ENCODE measurements at regions not wholly inside any gene's neighbourhood (a gene's known extent, or its start where the extent isn't known, plus 50 kb on each side); places are given as distances from the start of the nearest gene placed in this dataset.

DNA sequence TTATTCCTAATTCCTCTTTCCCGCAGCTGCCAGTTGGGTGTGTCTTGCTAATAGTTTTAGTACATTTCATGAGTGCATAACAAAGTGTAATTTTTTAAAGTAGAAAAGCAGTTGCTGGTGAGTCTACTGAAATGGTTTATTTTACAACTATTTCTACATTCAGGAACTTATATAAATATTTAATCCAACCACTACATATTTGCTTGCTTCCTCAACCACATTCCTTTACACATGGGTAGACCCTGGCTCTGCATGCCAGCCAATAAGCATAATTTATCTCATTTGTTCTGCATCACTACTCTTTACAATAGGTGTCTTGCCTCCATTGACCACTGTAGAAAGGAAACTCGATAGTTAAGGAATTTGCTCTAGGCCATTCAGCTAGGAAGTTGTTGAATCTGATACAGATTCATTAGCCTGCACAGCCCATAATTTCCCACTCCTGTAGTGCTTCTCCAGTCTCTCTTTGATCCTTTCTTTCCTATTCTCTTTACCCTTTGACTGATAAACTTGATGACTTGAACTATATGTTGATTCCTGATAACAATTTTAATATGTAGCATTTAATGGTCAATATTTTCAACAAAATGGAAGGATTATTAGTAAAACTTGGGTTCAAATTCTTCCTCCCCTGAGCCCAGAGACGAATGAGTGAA, 342.5 kb upstream of the ACTBL2 start:
- no peak for DNase-seq

DNA sequence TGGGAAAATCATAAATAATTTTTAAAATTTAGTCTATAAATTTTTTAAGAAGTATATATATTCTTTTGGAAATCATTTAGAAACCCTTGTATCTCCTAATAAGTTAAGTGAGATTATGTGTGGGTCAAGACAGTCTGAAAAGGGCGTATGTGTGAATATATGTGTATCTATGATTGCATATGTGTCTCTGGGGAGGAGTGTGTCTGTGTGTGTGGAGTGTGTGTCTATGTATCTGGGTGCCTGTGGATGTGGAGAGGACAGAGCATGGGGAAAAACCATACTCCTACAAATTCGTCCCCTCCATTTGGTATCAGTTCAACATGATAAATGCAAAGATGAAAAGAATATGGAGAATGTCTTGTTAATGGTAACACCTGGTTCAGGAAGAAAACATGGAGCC, 342.0 kb upstream of the ACTBL2 start:
- no peak for DNase-seq

DNA sequence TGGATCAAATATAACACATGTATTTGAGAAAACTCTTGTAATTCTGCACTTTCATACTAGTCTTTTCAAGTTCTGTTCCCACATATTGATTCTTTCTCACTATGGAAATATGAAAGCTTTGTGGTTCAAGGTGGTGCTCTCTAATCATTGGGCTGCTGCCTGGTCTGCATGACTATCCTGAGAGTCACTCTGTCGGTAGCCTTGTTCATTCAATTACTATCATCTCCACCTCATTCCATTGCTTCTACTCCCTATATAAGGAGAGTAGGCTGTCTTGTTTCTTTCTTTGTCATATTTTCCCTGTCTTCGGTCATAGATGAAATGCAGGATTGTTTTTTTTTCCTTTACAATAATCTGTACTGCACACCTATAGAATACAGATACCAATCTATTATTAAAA, 341.4 kb upstream of the ACTBL2 start:
- DNase-seq = no peak

DNA sequence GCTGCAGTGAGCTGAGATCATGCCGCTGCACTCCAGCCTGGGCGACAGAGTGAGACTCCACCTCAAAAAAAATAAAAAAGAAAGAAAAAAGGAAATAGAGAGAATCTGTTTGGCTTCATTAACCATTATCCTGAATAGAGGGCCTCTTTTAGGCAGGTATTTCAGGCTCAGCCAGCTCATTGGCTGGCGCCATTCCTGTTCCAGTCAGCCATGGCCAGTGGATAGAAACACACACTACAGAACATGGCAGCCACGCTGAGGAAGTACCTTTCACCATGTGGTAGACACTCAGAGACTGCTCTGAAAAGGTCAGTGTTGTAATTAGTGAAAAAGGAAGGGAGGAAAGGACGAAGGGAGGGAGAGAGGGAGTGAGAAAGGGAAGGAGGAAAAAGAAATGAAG, 340.0 kb upstream of the ACTBL2 start:
- DNase-seq = no peak

DNA sequence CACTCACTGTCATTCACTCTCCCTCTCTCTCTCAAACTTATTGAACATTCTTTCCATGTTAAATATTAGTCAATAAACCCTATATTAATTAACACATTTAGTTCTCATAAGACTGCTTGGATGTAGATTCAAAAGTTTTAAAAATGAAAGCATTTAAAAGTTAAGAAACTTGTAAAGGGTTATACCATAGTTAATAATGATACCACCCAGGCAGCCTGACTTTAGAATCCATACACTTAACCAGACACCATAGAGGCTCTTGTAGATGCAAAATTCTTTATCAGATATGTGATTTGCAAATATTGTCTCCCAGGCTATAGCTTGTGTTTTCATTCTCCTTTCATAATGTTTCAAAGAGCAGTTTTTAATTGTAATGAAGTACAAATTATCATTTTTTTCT, 335.8 kb upstream of the ACTBL2 start:
- no peak for DNase-seq

DNA sequence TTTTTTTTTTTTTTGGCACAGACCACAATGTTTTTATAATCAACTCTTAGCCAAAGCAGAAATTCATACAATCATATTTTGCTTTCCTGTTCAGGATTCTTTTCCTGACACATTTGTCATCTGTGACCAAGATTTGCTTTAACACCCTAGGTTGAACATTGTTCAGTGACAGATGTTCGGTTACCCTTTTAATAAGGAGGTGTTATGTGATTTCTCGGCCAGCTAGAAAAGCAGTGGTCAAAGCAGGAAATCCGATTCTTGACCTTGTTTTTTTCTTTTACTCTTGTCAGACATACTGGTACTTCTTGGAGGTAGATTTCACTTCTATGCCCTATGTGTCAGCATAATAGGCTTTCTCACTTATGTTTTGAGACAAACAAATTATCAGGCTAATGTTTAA, 335.3 kb upstream of the ACTBL2 start:
- no peak for DNase-seq

DNA sequence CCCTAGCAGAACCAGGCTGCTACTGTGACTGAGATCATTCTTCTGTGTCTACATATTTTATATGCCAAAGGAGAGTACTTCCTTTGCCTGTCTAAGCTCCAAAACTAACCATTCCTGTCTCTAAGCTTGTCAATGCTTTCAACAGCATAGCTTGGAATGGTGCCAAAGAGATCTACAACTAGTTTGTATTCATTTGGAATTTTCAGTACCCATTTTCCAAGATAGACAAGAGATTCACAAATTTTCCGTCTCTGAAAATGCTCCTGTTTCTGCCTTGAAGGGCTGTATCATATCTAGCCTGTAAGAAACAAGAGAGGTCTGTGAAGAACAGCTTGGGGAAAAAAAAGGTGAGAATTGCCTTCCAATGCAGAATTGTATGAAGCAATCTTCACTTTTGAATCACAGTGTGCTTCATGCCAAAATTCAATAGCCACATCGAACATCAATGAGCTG, 334.4 kb upstream of the ACTBL2 start:
- DNase-seq = no peak

DNA sequence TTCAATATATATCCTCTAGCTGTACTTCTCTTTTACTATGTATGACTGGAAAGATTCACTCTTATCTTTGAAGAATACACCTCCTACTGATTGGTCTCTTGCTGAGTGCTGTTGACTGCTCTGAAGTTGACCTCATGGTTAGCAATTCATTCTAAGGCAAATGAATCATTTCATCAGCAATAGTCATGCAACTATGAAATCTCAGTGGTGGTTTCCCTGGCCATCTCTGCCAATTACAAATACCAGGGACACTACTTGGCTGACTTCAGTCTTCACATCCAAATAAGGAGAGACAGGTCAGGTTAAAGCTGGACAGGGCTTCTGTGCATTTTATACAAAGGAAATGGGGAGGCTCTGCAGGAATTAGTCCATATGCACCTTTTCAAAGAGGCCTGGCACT, 333.5 kb upstream of the ACTBL2 start:
- DNase-seq = no peak

DNA sequence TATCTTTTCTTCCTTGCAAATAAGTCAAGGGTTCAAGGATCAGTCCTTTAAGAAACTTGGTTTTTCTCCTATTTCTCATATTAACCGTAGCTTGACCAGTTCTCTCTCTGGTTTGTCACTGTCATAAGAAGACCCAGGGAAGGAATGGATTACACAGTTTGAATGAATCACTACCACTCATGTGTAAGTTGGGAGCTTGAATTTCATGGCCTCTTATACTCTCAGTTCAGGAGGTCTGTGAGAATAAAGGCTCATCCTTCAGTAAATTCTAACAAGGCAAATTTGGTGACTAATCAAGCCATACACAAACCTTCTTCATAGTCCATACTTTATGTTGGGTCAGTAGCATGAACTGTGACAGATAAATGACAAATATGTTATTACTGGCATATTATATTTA, 323.1 kb upstream of the ACTBL2 start:
- DNase-seq = no peak

DNA sequence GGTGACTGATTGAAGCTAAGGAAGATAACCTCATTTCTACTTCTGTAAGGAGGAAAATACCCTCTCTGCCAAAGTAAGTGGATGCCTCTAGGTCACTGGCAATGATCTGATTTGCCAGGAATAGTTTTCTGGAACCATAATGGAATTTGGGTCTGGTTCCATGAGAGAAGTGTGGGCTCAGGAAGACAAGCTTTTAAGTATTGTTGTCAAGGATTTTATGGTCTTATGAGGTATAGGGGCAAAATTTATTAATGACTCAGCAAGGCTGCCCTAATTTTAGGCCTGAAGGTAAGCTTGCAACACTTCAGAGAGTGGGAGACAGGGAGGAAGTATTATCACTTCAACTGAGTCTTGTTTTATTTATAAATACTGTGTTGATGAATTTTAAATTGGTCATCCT, 322.6 kb upstream of the ACTBL2 start:
- DNase-seq = no peak

DNA sequence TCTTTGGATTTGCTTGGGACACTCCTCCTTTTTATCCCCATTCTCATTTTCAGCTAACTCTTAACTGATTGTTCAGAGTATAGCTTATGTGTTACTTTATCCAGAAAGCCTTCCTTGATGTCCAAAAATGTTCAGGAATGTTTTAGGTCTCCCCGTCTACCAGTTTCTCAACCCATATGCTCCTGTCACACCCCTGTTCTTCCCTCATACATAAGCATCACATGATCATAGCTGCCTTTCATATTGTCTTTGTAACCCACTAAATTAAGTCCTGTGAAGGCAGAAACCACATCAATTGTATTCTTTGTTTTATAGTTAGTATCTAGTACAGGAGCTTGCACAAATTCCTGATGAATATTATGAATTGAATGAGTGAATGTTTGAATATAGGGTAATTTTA, 321.9 kb upstream of the ACTBL2 start:
- DNase-seq = no peak

DNA sequence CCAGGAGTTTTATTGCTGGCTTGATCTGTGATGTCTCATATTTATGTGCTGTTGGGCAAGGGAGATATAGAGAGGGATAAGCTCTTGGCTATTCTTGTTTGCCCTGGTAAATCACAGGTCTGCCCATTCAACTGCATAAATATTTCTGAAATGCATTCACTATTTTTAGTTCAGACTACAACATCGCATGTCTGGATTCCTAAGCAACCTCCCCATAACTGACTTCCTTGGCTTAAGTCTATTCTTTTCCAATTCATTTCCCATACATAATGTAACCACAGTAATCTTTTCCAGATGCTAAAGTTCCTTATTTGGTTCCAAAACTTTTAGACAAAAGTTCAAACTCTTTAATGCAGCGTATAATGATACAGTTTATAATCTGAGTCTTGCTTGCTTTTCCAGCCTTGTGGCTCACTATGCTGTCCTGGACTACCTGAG, 321.4 kb upstream of the ACTBL2 start:
- no peak for DNase-seq

DNA sequence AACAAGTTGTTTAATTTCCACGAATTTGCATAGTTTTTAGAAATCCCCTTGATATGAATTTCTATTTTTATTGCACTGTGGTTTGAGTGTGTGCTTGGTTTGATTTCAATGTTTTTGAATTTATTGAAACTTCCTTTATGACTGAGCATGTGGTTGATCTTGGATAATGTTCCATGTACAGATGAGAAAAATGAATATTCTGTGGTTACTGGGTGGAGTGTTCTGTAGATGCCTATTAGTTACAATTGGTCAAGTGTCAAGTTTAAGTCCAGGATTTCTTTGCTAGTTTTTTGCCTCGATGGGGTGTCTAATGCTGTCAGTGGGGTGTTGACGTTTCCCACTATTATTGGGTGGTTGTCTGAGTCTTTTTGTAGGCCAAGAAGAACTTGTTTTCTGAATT, 319.5 kb upstream of the ACTBL2 start:
- no peak for DNase-seq

DNA sequence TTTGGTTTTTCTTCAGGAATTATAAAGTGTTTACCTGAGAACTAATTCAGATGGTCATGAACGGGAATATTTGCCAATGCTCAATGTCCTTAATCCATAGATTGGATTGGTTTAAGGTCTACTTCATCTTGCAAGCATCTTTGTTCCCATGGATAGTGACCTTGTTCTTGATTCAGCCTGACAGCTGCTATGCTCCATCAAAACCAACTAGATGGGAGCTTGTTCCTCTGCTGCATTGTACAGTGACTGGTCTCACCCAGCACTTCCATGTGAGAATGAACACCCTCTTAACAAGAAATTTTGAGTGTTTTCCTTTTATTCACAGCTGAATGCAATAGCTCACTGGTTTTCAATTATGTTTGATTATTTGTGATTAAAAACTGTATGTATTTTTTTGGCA, 312.6 kb upstream of the ACTBL2 start:
- DNase-seq = no peak

DNA sequence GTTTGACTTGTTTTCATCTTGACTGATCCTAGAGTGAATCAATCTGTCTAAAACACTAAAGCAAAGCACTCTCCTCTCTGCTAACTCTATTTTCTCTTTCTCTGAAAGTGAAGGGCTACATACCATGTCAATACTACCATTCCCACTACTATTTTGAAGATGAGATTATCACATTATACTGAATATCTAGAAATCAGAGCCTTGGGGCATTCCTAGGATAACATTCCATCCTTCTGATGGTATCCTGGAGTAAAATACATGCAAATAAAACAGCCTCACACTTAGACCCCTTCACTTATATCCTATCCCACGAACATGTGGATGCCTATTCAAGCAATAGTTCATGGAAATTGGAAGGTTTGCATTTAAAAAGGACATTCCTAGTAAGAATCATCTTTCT, 309.3 kb upstream of the ACTBL2 start:
- DNase-seq = no peak

DNA sequence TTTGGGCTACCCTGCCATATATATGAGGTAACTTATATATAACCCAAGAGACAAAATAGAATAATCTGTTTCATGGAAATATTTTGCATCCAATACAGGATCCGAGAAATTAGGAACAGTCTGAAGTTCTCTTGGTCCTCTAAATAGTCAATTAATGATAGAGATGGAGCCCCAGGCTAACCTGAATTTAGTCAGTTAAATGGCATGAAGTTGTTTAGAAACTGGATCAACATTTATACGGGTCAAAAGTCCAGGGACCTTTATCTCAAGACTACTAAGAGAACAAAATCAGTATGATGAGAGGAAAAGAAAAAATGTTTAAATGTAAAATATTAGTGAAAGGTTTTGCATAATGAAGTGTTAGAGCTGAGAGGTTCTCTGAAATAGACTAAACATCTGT, 303.3 kb upstream of the ACTBL2 start:
- DNase-seq = no peak

DNA sequence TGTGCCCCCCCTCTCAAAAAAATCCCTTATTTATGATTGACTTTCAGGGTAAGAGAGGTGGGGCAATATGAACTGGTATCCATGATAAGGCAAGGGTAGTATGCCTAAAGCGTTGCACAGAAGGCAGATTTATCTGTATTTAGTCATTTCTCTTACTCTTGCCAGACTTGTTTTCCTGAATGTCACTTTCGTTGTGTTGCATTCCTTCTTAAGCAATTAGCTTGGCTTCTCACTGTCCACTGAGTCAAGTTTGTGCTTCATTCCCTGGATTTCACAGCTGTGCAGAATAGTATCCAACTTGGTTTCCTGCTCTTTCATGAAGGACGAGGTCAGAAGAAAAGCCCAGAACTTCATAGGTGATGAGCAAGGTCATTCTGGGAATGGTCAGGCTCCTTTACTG, 301.5 kb upstream of the ACTBL2 start:
- no peak for DNase-seq

DNA sequence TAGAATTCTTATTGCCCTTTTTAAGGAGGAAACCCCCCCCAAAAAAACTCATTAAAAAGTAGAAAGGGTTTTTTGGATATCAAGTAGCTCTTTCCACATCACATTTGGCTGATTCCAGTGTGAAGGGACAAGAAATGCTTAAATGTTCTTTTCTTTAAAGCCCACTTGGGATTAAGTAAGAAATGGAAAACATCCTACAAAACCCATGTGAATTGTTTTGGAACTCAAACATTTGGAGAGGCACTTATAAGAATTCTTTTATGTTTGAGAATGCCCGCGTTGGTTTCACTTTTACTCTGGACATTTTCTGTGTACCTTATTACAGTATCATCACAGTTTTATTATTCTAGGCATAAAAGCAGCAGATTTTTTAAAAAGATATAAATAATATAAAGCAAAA, 301.1 kb upstream of the ACTBL2 start:
- DNase-seq = no peak

DNA sequence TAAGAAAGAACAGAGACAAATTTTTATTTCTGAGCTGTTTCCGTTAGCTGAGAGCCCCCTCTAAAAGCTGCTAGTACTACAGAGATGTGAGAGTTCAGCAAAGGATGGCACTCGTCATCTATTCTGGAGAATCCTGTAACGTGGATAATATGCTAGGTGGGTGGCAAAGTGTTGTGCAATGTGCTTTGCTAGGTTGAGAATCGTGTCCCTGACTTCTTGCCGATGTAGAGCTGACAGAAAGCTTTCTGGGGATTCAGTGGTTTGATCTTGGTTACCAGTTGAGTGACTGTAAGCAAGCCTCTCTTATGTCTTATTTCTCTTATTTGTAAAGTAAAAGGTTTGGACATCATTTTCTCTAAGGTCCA, 298.3 kb upstream of the ACTBL2 start:
- DNase-seq = no peak

DNA sequence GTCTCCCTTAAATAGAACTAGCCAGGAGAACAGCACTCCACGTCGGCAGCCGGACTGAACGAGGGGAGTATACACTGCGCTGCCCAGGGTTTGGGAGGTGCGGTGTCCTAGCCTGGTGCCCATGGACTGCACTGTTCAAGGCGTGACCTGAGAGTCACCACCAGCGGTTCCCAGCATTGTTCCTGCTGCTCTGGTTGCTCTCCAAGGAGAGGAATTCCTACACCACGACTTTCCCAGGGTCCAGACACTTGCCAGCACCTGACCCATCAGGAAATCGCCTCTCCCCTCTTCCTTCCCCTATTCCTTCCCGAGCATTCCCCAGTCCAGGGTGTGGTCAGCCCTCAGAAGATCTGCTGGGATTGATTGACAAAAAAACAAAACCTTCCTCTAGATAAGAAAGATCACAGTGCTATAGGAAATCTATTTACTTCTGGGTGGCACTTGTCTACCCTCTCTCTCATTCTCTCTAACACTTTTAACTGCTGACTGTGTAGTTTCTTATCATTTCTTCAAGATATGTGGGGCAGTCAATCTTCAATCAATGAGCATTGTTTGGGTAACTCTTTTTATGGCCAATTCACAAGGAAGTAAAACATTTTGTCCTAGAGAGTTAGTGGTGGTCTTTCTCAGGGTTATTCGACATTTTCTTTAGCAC, 297.8 kb upstream of the ACTBL2 start:
- DNase-seq = no peak

DNA sequence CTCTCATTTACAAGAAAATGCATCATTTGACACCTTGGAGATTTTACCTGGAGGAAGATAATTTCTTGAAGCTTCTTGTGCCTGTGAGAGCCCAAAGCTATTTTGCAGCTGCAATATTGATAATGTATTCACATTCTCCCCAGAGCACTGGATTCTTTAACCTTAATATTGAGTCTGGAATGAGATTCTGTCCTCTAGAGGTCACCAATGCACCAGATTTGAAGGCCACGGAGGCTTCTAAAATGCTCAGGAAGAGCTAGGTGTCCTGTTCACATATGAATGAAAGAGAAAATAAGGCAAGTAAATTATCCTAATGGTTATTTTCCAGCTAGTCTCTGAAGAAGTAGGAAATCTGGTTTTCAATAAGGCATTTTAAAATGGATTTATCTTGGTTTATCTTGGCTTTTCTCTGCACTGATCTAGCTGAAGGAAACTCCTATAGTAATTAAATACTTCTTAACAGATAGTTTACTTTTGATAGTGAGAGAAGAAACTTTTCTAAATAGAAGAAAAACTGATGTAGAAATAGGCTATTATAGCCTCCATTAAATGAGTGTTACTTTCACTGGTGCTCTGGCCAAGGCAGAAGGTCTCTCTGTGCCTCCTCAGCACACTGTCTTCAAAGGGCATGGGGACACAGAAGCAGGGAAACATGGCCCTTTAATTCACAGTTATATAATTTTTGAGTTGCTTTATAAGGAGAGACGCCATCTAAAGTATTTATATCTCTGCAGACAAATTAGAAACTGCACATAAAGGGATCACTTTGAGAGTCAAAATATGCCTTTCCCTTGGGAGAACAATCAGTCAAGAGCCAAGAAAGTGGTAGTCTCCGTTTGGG, 297.0 kb upstream of the ACTBL2 start:
- DNase-seq = no peak

DNA sequence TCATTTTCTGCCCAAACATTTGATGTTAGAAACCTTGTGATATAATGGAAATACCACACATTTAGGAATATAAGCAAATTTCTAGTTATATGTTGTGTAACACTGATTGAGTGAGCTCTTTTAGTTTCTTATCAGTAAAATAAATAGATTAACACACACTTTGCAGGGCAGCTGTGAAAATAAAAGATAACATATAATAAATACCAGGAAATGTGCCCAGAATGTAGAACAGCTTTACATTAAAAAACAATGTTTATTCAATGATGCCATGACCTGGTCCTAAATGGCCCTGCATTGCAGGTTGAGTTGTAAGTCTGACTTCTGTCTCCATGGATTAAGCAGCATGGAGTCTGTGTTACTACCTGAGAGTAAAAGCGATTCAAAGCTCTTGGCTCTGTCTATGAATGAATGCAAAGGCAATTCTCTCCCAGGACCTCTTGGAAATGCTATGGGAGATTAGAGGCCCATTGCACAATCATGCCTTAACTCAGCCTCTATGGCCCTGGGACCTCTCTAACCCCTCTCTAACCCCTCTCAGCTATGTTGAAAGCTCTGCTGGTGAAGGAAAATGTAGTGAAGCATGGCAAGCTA, 296.0 kb upstream of the ACTBL2 start:
- no peak for DNase-seq

DNA sequence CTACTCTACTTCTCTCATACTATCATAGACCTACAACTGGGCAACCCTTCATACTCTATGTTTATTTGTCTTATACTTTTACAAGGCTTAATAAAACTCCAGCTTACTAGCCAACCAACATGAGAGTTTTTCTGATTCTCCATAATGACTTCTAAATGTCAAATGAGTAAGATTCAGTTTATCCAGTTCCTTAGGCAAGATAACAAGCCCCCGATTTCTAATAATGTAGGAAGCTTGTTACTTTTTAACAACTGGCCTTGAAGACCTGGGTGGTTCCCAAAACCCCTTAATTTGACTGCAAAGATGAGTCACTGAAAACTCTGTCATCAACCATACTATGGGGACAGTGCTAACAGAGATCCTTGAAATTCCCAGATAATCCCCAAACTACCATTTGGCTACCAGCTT, 294.6 kb upstream of the ACTBL2 start:
- no peak for DNase-seq

DNA sequence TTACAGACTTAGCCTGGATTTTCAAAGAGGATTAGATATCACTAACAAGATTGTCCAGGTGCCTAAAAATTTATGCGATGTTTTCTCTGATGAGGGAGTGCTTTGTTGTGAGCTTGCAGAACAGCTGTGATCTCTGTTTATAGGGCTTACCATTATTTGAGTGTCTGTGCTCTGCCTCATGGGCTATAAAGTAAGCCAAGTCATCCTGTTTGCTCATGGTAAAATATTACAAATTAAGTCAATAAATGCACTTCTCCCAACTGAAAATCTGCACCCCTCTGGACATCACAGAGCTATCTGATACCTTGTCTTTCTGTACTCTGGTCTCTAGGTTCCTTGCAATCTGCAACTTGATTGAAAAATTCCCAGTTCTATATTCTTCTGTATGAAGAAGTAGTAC, 293.4 kb upstream of the ACTBL2 start:
- no peak for DNase-seq

All from NCI-H2029 (cell line).